ENCODE measurements at regions not wholly inside any gene's neighbourhood (a gene's known extent, or its start where the extent isn't known, plus 50 kb on each side); places are given as distances from the start of the nearest gene placed in this dataset.

DNA sequence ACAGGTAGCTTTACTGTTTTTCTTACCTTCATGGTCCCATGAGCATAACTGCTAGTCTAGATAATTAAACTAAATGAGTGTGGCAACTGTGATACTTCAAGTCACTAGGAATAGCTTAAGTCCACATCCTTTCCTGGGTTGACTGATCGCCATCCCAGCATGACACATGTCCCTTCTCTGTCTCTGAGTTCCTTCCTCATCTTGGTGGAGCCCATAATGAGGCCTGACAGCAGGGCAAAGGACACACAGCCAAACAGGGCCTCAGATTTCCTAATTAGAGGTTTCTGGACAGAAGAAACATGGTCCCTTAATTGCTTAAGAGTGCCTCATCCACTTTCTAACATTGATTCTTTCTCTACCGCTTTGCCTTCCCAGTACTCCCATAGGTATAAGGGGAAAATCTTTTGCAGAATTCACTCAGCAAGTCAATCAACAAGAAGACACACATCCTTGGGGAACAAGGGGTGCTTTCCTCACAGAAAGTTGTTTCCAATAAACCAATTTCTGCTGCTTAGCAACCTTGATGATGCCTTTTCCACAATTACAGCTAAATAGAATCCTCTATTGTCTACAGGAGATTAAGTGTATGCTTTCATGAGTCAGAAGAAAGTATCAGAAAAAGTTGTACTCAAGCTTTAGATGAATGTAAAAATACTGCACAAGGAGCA, 208.3 kb upstream of the SERP2 start:
- no peaks in the 10 kb centered on the region for H3K36me3 Mint-ChIP-seq (ENCODE audit: insufficient read depth in 1 of 3, low read depth in 3 of 3)
- H3K4me1 ChIP-seq (ENCODE audit: insufficient read depth, low read length), result no peaks in the 10 kb centered on the region
- peaks cover 0 to 4% of the 10 kb centered on the region in 2 experiments; a peak in 1 of 4 replicates for H3K4me1 Mint-ChIP-seq

More for the DNA sequence above, 208.3 kb upstream of the SERP2 start:
- H2BK12ac ChIP-seq (ENCODE audit: insufficient read length, low read depth, low read length), result no peak overlapping the region
- no peak overlapping the region for H4K91ac ChIP-seq (ENCODE audit: insufficient read length, low read depth, low read length)
- H3K27me3 ChIP-seq (ENCODE audit: insufficient read depth, low read length), result no peaks in the 10 kb centered on the region
- H4K8ac ChIP-seq (replicated peaks; ENCODE audit: insufficient read length, low read depth, low read length), result no peak overlapping the region
- no peak overlapping the region for H3K14ac ChIP-seq (ENCODE audit: insufficient read depth, low read length)
- DNase-seq, result no peak
- H3K27ac ChIP-seq (ENCODE audit: insufficient read length, low read depth, low read length), result no peak overlapping the region
- no peak overlapping the region for H2BK120ac ChIP-seq (ENCODE audit: low read depth, low read length, poor library complexity, severe bottlenecking)
- H4K5ac ChIP-seq (ENCODE audit: insufficient read length, low read depth, low read length), result no peak overlapping the region
- H2BK15ac ChIP-seq (ENCODE audit: low read depth, low read length), result no peak overlapping the region
- no peaks in the 10 kb centered on the region for H3K79me2 ChIP-seq (ENCODE audit: insufficient read depth, low read length)
- H2BK20ac ChIP-seq (ENCODE audit: low read depth, low read length, poor library complexity, severe bottlenecking), result no peak overlapping the region
- no peak overlapping the region for H3K4me2 ChIP-seq (ENCODE audit: insufficient read depth, insufficient read length, low read length)
- H3K27me3 Mint-ChIP-seq (ENCODE audit: low read depth), result no peaks in the 10 kb centered on the region
- H3K9me3 ChIP-seq (ENCODE audit: control insufficient read depth, low read depth, low read length), result no peaks in the 10 kb centered on the region
- H2AFZ ChIP-seq (ENCODE audit: low read length), result no peak overlapping the region
- H3T11ph ChIP-seq (ENCODE audit: low read length), result no peak overlapping the region
- no peaks in the 10 kb centered on the region for H3K23me2 ChIP-seq (ENCODE audit: insufficient read length, low read depth, low read length, poor library complexity, severe bottlenecking)
- no peaks in the 10 kb centered on the region for H3K79me1 ChIP-seq (ENCODE audit: insufficient read depth, low read depth, low read length, poor library complexity, severe bottlenecking)
- no peaks in the 10 kb centered on the region for H4K20me1 ChIP-seq (ENCODE audit: control insufficient read depth, insufficient read depth, insufficient read length)
- H3K56ac ChIP-seq (ENCODE audit: insufficient read length, low read depth, low read length), result no peak overlapping the region
- no peak overlapping the region for H3K23ac ChIP-seq (ENCODE audit: insufficient read length, low read depth, low read length)
- H3K27ac Mint-ChIP-seq, result no peak overlapping the region
- TF ChIP-seq, protein P1, sequence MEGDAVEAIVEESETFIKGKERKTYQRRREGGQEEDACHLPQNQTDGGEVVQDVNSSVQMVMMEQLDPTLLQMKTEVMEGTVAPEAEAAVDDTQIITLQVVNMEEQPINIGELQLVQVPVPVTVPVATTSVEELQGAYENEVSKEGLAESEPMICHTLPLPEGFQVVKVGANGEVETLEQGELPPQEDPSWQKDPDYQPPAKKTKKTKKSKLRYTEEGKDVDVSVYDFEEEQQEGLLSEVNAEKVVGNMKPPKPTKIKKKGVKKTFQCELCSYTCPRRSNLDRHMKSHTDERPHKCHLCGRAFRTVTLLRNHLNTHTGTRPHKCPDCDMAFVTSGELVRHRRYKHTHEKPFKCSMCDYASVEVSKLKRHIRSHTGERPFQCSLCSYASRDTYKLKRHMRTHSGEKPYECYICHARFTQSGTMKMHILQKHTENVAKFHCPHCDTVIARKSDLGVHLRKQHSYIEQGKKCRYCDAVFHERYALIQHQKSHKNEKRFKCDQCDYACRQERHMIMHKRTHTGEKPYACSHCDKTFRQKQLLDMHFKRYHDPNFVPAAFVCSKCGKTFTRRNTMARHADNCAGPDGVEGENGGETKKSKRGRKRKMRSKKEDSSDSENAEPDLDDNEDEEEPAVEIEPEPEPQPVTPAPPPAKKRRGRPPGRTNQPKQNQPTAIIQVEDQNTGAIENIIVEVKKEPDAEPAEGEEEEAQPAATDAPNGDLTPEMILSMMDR (conservative IDR thresholded peaks at IDR 0.05), result no peak
- no peak overlapping the region for H3K18ac ChIP-seq (ENCODE audit: insufficient read length, low read depth, low read length)
- no peak overlapping the region for H2BK5ac ChIP-seq (ENCODE audit: insufficient read length, low read length)
- H3K9ac ChIP-seq (ENCODE audit: extremely low read depth, insufficient read length, low read length), result no peak overlapping the region
- H3K4ac ChIP-seq (ENCODE audit: low read depth, low read length), result no peak overlapping the region
- H3K9me3 Mint-ChIP-seq, result no peaks in the 10 kb centered on the region
- no peak overlapping the region for H3K4me3 Mint-ChIP-seq
- WGBS (ENCODE audit: extremely low coverage, insufficient read length, low lambda C conversion rate), result no CpG with 5 or more reads among the region's 2 CpGs
- no peak overlapping the region for H2AK5ac ChIP-seq (ENCODE audit: insufficient read length, low read length)

Data from H9 (cell line).